IMR-90 (cell line): ENCODE measurements at regions not wholly inside any gene's neighbourhood (a gene's known extent, or its start where the extent isn't known, plus 50 kb on each side); places are given as distances from the start of the nearest gene placed in this dataset.

Experiments
- ATAC-seq: fragments of 200-7000 bp; cut with Tn5 transposase; 2 replicates; pipeline ENCODE4 v1.9.1; 2020; ENCODE audit warnings: low read depth, mild to moderate bottlenecking, moderate library complexity
- BruUV-seq: library from RNA; stranded (reverse); fragments of 400-500 nt; replicated peaks from 2 replicates; lab custom pipeline; 2021; lab: Mats Ljungman, UMichigan
- CTCF ChIA-PET: fragments of 300-600 bp; formaldehyde crosslinking; extraction: SDS; loops from one replicate; lab custom pipeline; 2021; ENCODE audit warnings: antibody characterized with exemption; lab: Yijun Ruan, JAX
- POLR2A ChIA-PET: fragments of 300-600 bp; sonication (Branson Sonifier 250); formaldehyde crosslinking; loops from one replicate; lab custom pipeline; 2022; ENCODE audit warnings: antibody characterized with exemption; ENCODE audit not compliant: unreplicated experiment; lab: Charles Lee
- DNase-seq: peaks from one replicate; pipeline ENCODE4 v3.0.0; 2013
- H2AFZ ChIP-seq: replicated peaks from 2 replicates; pipeline ENCODE3; 2013; ENCODE audit warnings: low read length, mild to moderate bottlenecking; ENCODE audit not compliant: poor library complexity
- H2AK5ac ChIP-seq: 2 replicates; pipeline ENCODE4 v1.6.1; 2013; ENCODE audit warnings: low read depth, low read length, inconsistent platforms
- H2AK9ac ChIP-seq: replicated peaks from 2 replicates; pipeline ENCODE3; 2013; ENCODE audit warnings: mild to moderate bottlenecking, low read depth, low read length, moderate library complexity; ENCODE audit not compliant: poor library complexity
- H2BK120ac ChIP-seq: 2 replicates; pipeline ENCODE4 v1.6.1; 2013; ENCODE audit warnings: low read depth, low read length, inconsistent platforms
- H2BK15ac ChIP-seq: 3 replicates; pipeline ENCODE4 v1.6.1; 2013; ENCODE audit warnings: low read depth, low read length, inconsistent platforms
- H2BK20ac ChIP-seq: 2 replicates; pipeline ENCODE4 v1.6.1; 2013; ENCODE audit warnings: low read depth, mild to moderate bottlenecking, inconsistent platforms, low read length, moderate library complexity
- H2BK5ac ChIP-seq: 2 replicates; pipeline ENCODE4 v1.6.1; 2013; ENCODE audit warnings: mild to moderate bottlenecking, low read depth, low read length, inconsistent platforms; ENCODE audit not compliant: poor library complexity, severe bottlenecking
- H3K14ac ChIP-seq: replicated peaks from 2 replicates; pipeline ENCODE4 v1.6.1; 2013; ENCODE audit warnings: low read depth, low read length, inconsistent platforms
- H3K18ac ChIP-seq: 2 replicates; pipeline ENCODE4 v1.6.1; 2013; ENCODE audit warnings: low read depth, low read length, control low read depth
- H3K23ac ChIP-seq: 2 replicates; pipeline ENCODE4 v1.6.1; 2013; ENCODE audit warnings: low read depth, low read length, inconsistent platforms
- H3K27ac ChIP-seq: 2 replicates; pipeline ENCODE4 v1.5.1; 2013; ENCODE audit warnings: mild to moderate bottlenecking, control low read depth, low read length; ENCODE audit not compliant: insufficient read depth
- H3K27me3 ChIP-seq: 2 replicates; pipeline ENCODE4 v1.6.1; 2013; ENCODE audit warnings: low read length; ENCODE audit not compliant: control insufficient read depth, insufficient read depth
- H3K36me3 ChIP-seq: 2 replicates; pipeline ENCODE4 v1.6.1; 2013; ENCODE audit warnings: low read length, mixed read lengths; ENCODE audit not compliant: control insufficient read depth, insufficient read depth
- H3K4ac ChIP-seq: 2 replicates; pipeline ENCODE4 v1.6.1; 2013; ENCODE audit warnings: low read depth, low read length, inconsistent platforms
- H3K4me1 ChIP-seq: 2 replicates; pipeline ENCODE4 v1.6.1; 2013; ENCODE audit warnings: low read length, mixed read lengths; ENCODE audit not compliant: control insufficient read depth, insufficient read depth
- H3K4me2 ChIP-seq: 2 replicates; pipeline ENCODE4 v1.6.1; 2013; ENCODE audit warnings: low read depth, mild to moderate bottlenecking, control low read depth, low read length, moderate library complexity
- H3K4me3 ChIP-seq: 2 replicates; pipeline ENCODE4 v1.5.1; 2013; ENCODE audit warnings: low read depth, mild to moderate bottlenecking, control low read depth, low read length, moderate library complexity; ENCODE audit not compliant: insufficient read depth
- H3K56ac ChIP-seq: 2 replicates; pipeline ENCODE4 v1.6.1; 2013; ENCODE audit warnings: low read length, inconsistent platforms; ENCODE audit not compliant: insufficient read depth; ENCODE audit errors: extremely low read depth
- H3K79me1 ChIP-seq, 2 experiments: 2 replicates each; pipeline ENCODE4 v1.6.1; 2013; ENCODE audit warnings: low read length in 2 of 2, inconsistent platforms in 1 of 2, low read depth in 1 of 2
- H3K9ac ChIP-seq: 2 replicates; pipeline ENCODE4 v1.6.1; 2013; ENCODE audit warnings: low read depth, low read length, control low read depth
- H3K9me1 ChIP-seq: 2 replicates; pipeline ENCODE4 v1.6.1; 2013; ENCODE audit warnings: low read length, inconsistent platforms; ENCODE audit not compliant: insufficient read depth
- H3K9me3 ChIP-seq: 2 replicates; pipeline ENCODE4 v1.6.1; 2013; ENCODE audit warnings: low read length; ENCODE audit not compliant: control insufficient read depth, insufficient read depth
- H4K20me1 ChIP-seq: 2 replicates; pipeline ENCODE4 v1.6.1; 2013; ENCODE audit warnings: low read length, inconsistent platforms; ENCODE audit not compliant: insufficient read depth
- H4K5ac ChIP-seq: 2 replicates; pipeline ENCODE4 v1.6.1; 2013; ENCODE audit warnings: mild to moderate bottlenecking, low read depth, low read length, control low read depth
- H4K8ac ChIP-seq, 2 experiments: 2 replicates each; pipeline ENCODE4 v1.6.1; 2013; ENCODE audit warnings: low read depth in 2 of 2, low read length in 2 of 2, control low read depth in 1 of 2, inconsistent platforms in 1 of 2
- H4K91ac ChIP-seq: 2 replicates; pipeline ENCODE4 v1.6.1; 2013; ENCODE audit warnings: low read depth, low read length, inconsistent platforms; ENCODE audit not compliant: insufficient read depth
- RCOR1 ChIP-seq: IDR thresholded peaks from 2 replicates; pipeline ENCODE4 v1.6.1; 2012; ENCODE audit warnings: mild to moderate bottlenecking, low read length, improper control_type of control experiment; ENCODE audit not compliant: insufficient replicate concordance
- SMC3 ChIP-seq: fragments of 150-350 bp; IDR thresholded peaks from 2 replicates; pipeline ENCODE4 v1.6.1; 2016; ENCODE audit warnings: low read depth, mild to moderate bottlenecking, antibody characterized with exemption, low read length, moderate library complexity
- WGBS, 2 experiments: methylation state at CpG; one replicate each; pipeline versions ENCODE4 v1.1.5 to v1.1.7; 2013; ENCODE audit warnings: missing lambda C conversion rate in 2 of 2; ENCODE audit not compliant: insufficient read length in 1 of 2; ENCODE audit errors: extremely low coverage in 2 of 2; 5-methylcytosine and 5-hydroxymethylcytosine counted together
- dilution Hi-C: fragments of 300-500 bp; cut with HindIII; formaldehyde crosslinking; loops from one replicate; pipeline ENCODE4 v1.14.3; 2018; ENCODE audit warnings: low sequenced_read_pairs; ENCODE audit not compliant: unreplicated experiment
- in situ Hi-C: fragments of 300-500 bp; cut with MboI; formaldehyde crosslinking; loops from 3 replicates; pipeline ENCODE4 v1.14.3; 2019; ENCODE audit warnings: low sequenced_read_pairs, inconsistent platforms, mixed read lengths
- intact Hi-C: fragments of 100-400 bp; cut with micrococcal nuclease; formaldehyde crosslinking; loops from 2 replicates; pipeline ENCODE4 v1.10.0; 2022

GRCh38 chr9:1115370-1115769, 65.2 kb downstream of the DMRT2 start:
- Histone ChIP-seq H2BK120ac (no peak overlapping the region), H3K4me2 (no peak overlapping the region), H4K91ac (no peak overlapping the region), H3K4ac (no peak overlapping the region), H3K18ac (no peak overlapping the region), H2AK9ac (no peak overlapping the region), H3K27me3 (no peaks in the 10 kb centered on the region), H3K9me1 (no peaks in the 10 kb centered on the region), H4K20me1 (no peaks in the 10 kb centered on the region), H3K4me1 (no peaks in the 10 kb centered on the region), H3K9me3 (peaks cover 7% of the 10 kb centered on the region), H3K36me3 (no peaks in the 10 kb centered on the region), H2BK15ac (no peak overlapping the region), H4K8ac (no peak overlapping the region), H3K14ac (no peak overlapping the region), H2AK5ac (no peak overlapping the region), H3K56ac (no peak overlapping the region), H2BK5ac (no peak overlapping the region), H3K23ac (no peak overlapping the region), H4K5ac (no peak overlapping the region), H3K4me3 (no peak overlapping the region), H2BK20ac (no peak overlapping the region), H3K79me1 (no peaks in the 10 kb centered on the region), H3K9ac (no peak overlapping the region), H2AFZ (no peak overlapping the region), H3K27ac (no peak overlapping the region)
- no peak for TF ChIP-seq RCOR1
- TF ChIP-seq SMC3, result no peak
- intact Hi-C loops (no loop called here), in situ Hi-C loops (no loop called here), dilution Hi-C loops (no loop called here)
- no CpG with 5 or more reads among the region's 3 CpGs for WGBS, 2 experiments
- BruUV-seq, result no TSS peak
- ChIA-PET POLR2A (no interaction called here), CTCF (no interaction called here)
- DNase-seq (no peak), ATAC-seq (no peak)
